ENCODE measurements at regions not wholly inside any gene's neighbourhood (a gene's known extent, or its start where the extent isn't known, plus 50 kb on each side); places are given as distances from the start of the nearest gene placed in this dataset.
A peak's percentile ranks its signal among the peaks of the same experiment; 100 is the strongest.

GRCh38 chr6:91816335-91816734 lies 1229.5 kb upstream of the MAP3K7 start:
- no peak for TF ChIP-seq POLR2A (IDR thresholded peaks at IDR 0.05)
- no peak for TF ChIP-seq CTCF (IDR thresholded peaks at IDR 0.05)
- TF ChIP-seq POLR2AphosphoS5 (IDR thresholded peaks at IDR 0.05; ENCODE audit: insufficient read depth in 1 of 2, low read depth in 1 of 2): no peak
- intact Hi-C loops (cut with DNase I): no loop called here
- no peaks in the 10 kb centered on the region for H3K4me1 ChIP-seq
- peak in 1 of 2 donors; percentile 88 for DNase-seq (ENCODE audit: extremely low spot score in 2 of 2)
- no peaks in the 10 kb centered on the region for H3K27me3 ChIP-seq
- H3K9me3 ChIP-seq: no peaks in the 10 kb centered on the region
- no peaks in the 10 kb centered on the region for H3K36me3 ChIP-seq
- H3K27ac ChIP-seq: no peak overlapping the region
- no peak overlapping the region for H3K4me3 ChIP-seq

- no peak overlapping the region for H3K4me3 ChIP-seq
- no peak overlapping the region for H3K27ac ChIP-seq
- H3K27me3 ChIP-seq: no peaks in the 10 kb centered on the region
- H3K9me3 ChIP-seq: no peaks in the 10 kb centered on the region
- intact Hi-C loops (cut with DNase I): no loop called here
- DNase-seq (ENCODE audit: extremely low spot score in 2 of 2): no peak
- no peaks in the 10 kb centered on the region for H3K36me3 ChIP-seq
- no peaks in the 10 kb centered on the region for H3K4me1 ChIP-seq
- no peak for TF ChIP-seq POLR2A (IDR thresholded peaks at IDR 0.05)
- no peak for TF ChIP-seq CTCF (IDR thresholded peaks at IDR 0.05)
- no peak for TF ChIP-seq POLR2AphosphoS5 (IDR thresholded peaks at IDR 0.05; ENCODE audit: insufficient read depth in 1 of 2, low read depth in 1 of 2)
These were observed 1226.8 kb upstream of the MAP3K7 start for GRCh38 chr6:91813641-91814040.

- Histone ChIP-seq H3K36me3 (no peaks in the 10 kb centered on the region), H3K27ac (no peak overlapping the region), H3K9me3 (no peaks in the 10 kb centered on the region), H3K27me3 (no peaks in the 10 kb centered on the region), H3K4me1 (no peaks in the 10 kb centered on the region), H3K4me3 (no peak overlapping the region)
- intact Hi-C loops (cut with DNase I): no loop called here
- no peak for TF ChIP-seq CTCF (IDR thresholded peaks at IDR 0.05)
- TF ChIP-seq POLR2AphosphoS5 (IDR thresholded peaks at IDR 0.05; ENCODE audit: insufficient read depth in 1 of 2, low read depth in 1 of 2): no peak
- no peak for TF ChIP-seq POLR2A (IDR thresholded peaks at IDR 0.05)
- DNase-seq (ENCODE audit: extremely low spot score in 2 of 2): no peak
These were observed 1225.9 kb upstream of the MAP3K7 start for GRCh38 chr6:91812596-91813274.

GRCh38 chr6:91804981-91805380 lies 1218.1 kb upstream of the MAP3K7 start:
- H3K9me3 ChIP-seq: no peaks in the 10 kb centered on the region
- H3K4me1 ChIP-seq: no peaks in the 10 kb centered on the region
- TF ChIP-seq CTCF (IDR thresholded peaks at IDR 0.05): no peak
- no peak for TF ChIP-seq POLR2A (IDR thresholded peaks at IDR 0.05)
- TF ChIP-seq POLR2AphosphoS5 (IDR thresholded peaks at IDR 0.05; ENCODE audit: insufficient read depth in 1 of 2, low read depth in 1 of 2): no peak
- H3K27me3 ChIP-seq: no peaks in the 10 kb centered on the region
- no peak overlapping the region for H3K4me3 ChIP-seq
- H3K27ac ChIP-seq: no peak overlapping the region
- intact Hi-C loops (cut with DNase I): no loop called here
- DNase-seq (ENCODE audit: extremely low spot score in 2 of 2): no peak
- H3K36me3 ChIP-seq: no peaks in the 10 kb centered on the region

- H3K9me3 ChIP-seq: no peaks in the 10 kb centered on the region
- no peaks in the 10 kb centered on the region for H3K36me3 ChIP-seq
- no peaks in the 10 kb centered on the region for H3K27me3 ChIP-seq
- no peaks in the 10 kb centered on the region for H3K4me1 ChIP-seq
- intact Hi-C loops (cut with DNase I): no loop called here
- no peak overlapping the region for H3K27ac ChIP-seq
- DNase-seq (ENCODE audit: extremely low spot score in 2 of 2): no peak
- no peak for TF ChIP-seq POLR2A (IDR thresholded peaks at IDR 0.05)
- no peak overlapping the region for H3K4me3 ChIP-seq
These were observed 1215.6 kb upstream of the MAP3K7 start for GRCh38 chr6:91802431-91802830.
